NB4 (cell line): ENCODE measurements at regions not wholly inside any gene's neighbourhood (a gene's known extent, or its start where the extent isn't known, plus 50 kb on each side); places are given as distances from the start of the nearest gene placed in this dataset.

Source experiments
- DNase-seq: peaks from one replicate; pipeline ENCODE4 v3.0.0; 2010; ENCODE audit warnings: low read depth
- H3K4me3 ChIP-seq: one replicate; pipeline ENCODE4 v1.5.1; 2011; ENCODE audit warnings: mild to moderate bottlenecking, low read depth, low read length, moderate library complexity
- CTCF ChIP-seq: IDR thresholded peaks from one replicate; pipeline ENCODE4 v1.5.1; 2012; ENCODE audit warnings: low read depth, low read length
- MAX ChIP-seq: IDR thresholded peaks from 2 replicates; pipeline ENCODE4 v1.6.1; 2011; ENCODE audit warnings: low read depth, low read length
- MYC ChIP-seq: IDR thresholded peaks from 2 replicates; pipeline ENCODE4 v1.6.1; 2011; ENCODE audit warnings: low read depth, low read length
- POLR2A ChIP-seq: IDR thresholded peaks from 2 replicates; pipeline ENCODE4 v1.6.1; 2011; ENCODE audit warnings: mild to moderate bottlenecking; ENCODE audit not compliant: insufficient read length; ENCODE audit errors: extremely low read depth

DNA sequence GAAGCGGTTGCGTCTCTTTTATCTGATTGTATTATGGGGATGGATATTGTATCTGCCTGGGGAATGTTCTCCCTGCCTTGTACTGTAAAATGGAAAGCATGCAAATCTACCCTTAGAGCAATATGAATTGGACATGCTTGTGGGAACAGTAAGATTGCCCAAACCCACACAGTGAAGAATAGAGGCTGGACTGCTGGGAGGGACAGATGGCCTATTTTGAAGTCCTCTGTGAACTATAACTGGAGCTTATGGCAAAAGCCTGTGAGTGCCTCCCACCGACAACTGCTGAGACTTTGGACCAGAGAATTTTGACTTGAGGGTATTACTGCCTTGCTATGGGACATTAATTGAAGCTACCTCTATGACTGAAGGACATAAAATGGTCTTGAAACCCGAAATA is 168.9 kb downstream of the ERCC6L2 start:
- no peak overlapping the region for H3K4me3 ChIP-seq
- TF ChIP-seq MAX (no peak), POLR2A (no peak)
- no peak for DNase-seq

- no peak overlapping the region for H3K4me3 ChIP-seq
- TF ChIP-seq MAX = no peak
- TF ChIP-seq POLR2A = no peak
- no peak for TF ChIP-seq MYC
- no peak for TF ChIP-seq CTCF
- DNase-seq = no peak
Observed at GRCh38 chr9:96040591-96041461, 165.3 kb downstream of the ERCC6L2 start.

DNA sequence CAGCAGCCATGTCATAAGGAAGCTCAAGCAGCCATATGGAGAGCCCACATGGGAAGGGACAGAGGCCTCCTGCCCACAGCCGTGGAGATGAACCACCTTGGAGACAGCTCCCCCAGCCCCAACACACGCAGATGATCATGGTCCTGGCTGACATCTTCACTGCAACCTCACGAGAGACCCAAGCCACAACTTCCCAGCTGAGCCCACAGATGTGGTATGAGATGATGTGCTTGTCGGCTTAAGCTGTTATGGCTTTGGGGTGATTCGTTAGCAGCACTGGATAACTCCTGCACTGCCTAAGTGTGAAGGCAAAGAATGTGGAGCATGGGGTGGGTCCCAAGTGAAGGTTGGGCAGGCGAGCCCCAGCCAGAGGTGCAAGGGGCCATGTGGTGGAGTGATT is 163.4 kb downstream of the ERCC6L2 start:
- TF ChIP-seq POLR2A = no peak
- TF ChIP-seq MAX = no peak
- TF ChIP-seq CTCF = no peak
- no peak for TF ChIP-seq MYC
- no peak for DNase-seq
- no peak overlapping the region for H3K4me3 ChIP-seq

DNA sequence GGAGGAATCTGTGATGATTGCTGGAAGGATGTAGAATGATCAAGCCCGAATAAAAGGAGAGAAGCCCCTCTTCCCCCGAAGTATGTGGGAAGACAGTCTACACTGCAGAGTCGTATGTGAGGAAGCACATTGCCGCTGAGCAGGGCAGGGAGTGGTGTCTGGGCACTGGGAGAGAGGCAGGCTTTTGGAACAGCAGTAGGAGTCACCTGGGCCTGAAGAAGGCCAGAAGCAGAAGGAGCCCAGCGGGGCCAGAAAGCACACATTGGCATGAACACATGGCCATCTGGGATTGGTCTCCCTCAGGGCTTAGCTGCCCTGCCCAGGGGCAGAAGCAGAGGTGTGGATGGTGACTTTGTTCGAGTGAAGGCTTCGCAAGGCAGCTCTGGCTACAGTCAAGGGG is 162.8 kb downstream of the ERCC6L2 start:
- DNase-seq = no peak
- H3K4me3 ChIP-seq = no peak overlapping the region
- no peak for TF ChIP-seq MYC
- no peak for TF ChIP-seq POLR2A
- no peak for TF ChIP-seq CTCF
- no peak for TF ChIP-seq MAX

GRCh38 chr9:96034553-96035122 is 159.1 kb downstream of the ERCC6L2 start:
- DNase-seq = no peak
- no peak overlapping the region for H3K4me3 ChIP-seq
- no peak for TF ChIP-seq MAX

GRCh38 chr9:96033896-96034295 is 158.4 kb downstream of the ERCC6L2 start:
- H3K4me3 ChIP-seq = no peak overlapping the region
- no peak for DNase-seq
- TF ChIP-seq MAX (no peak), MYC (no peak), POLR2A (no peak), CTCF (no peak)
